Stimulated activated CD4-positive, alpha-beta T cell treated with anti-CD3 and anti-CD28 coated beads, Interleukin-12 subunit alpha, Interleukin-12 subunit beta, amount 100 ng/mL, for 4 hours (primary cell): ENCODE measurements at regions not wholly inside any gene's neighbourhood (a gene's known extent, or its start where the extent isn't known, plus 50 kb on each side); places are given as distances from the start of the nearest gene placed in this dataset.

ENCODE experiments used
- DNase-seq: peaks from one replicate; pipeline ENCODE4 v3.0.0-alpha.2; 2020

DNA sequence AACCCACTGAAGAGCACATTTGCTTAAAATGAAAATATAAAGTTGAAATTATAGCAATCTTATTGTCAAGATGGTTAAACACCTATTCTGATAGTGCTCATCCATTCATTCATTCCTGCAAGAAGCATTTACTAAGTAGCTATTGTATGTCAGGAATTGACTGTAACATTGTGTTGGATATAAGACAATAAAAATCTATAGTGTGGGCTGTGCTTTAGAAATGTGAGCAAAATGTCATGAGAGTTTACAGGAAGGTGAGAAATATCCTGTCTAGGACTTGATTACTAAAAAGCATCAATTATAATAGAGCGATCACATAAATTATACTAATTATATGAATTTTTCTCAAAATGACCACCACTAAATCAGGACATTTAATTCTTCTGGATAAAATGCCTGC, 123.0 kb downstream of the HAO1 start:
- DNase-seq: no peak

DNA sequence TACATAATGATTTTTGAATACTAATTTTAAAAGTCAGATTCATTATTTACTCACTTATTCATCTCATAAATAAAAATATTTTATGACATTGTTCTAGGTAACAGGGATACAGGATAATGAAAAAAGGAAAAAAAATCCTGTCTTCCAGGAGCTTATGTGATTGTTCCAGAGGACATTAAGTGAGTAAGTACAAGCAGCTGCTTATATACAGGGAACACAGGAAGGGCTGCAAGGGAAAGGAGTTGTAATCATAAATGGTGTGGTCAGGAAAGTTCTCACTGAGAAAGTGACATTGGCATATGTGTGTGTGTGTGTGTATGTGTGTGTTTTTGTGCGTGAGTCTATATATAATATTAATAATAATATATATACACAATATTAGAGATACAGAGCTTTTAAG, 121.8 kb downstream of the HAO1 start:
- no peak for DNase-seq

DNA sequence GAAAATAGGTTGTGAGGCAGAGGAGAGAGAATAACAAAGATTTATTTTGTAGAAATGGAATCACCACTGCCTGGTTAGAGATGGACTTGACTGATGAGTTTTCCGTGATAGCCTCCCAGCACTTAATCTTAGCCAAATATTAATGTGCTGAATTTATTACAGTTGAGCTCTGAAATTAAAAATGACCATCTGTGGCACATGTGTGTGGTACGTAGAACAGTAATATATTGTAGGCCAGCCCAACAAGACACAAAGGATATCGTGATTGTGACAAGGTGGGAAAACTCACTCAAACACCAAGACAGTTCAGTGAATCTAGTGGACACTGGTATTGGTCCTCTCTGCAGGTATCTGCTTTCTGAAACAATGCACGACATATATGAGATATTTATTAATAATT, 119.4 kb downstream of the HAO1 start:
- DNase-seq: no peak

DNA sequence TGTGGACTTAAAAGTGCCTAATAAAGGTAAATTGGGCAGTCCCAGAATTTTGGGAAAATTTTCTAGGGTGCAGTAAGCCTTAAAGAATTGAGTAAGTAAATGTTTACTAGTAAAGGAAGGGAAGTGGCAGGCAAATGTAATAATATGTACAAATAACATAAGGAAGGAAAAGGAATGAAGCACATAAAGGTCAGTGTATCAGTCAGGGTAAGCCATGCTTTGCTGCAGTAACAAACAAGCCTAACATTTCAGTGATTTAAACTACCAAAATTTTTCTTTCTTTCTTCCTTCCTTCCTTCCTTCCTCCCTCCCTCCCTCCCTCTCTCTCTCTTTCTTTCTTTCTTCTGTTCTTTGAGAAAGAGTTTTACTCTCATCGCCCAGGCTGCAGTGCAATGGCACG, 117.5 kb downstream of the HAO1 start:
- no peak for DNase-seq

DNA sequence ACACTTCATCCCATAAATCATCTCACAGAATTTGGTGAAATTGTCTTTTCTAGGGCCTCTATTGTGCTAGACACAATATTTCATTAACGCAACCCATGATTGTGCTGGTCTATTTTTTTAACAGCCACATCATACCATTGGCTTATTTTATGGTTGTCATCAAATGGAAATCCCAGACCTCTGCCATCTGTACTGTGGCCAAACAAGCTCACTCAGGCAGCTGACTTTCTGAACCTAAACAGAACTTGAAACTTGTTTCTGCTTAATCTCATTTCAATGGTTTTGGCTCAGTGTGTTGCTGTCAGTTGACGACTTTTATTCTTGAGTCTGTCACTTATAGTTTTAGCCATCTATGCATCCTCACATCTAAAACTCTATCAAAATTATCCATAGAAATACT, 111.8 kb downstream of the HAO1 start:
- no peak for DNase-seq

DNA sequence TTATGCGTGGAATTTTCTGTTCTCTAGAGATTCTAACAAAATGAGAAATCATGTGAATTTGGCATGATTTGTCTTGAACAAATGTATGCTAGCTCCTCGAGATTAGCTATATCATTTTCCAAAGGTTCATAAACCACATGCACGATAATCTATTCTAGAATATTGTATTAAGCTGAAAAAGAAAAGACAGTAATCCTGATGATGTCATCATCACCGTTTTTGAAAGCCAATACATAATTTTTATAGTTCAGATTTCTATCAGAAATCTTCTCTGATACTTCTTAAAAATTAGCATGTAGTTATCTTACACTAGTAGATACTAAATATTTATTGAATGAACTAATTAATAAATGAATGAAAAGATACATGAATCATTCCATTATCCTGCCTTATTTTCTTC, 111.2 kb downstream of the HAO1 start:
- DNase-seq: no peak

DNA sequence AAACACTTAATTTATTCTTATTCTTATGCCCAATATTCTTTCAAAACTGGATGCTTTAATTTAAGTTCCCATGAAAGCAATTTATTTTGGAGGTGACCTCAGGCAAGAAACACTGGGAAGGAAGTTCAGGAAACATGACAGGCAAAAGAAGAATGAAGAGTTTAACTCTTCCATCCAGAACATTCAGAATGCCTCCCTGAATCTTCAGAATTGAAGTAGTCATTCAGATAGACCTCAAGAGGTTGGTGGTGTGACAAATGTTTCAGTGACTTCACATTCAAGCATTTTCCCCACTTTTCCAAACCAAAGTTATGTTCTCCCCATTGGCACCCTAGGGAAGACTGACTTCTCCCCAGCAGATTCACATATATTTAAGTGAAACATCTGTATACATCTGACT, 110.5 kb downstream of the HAO1 start:
- no peak for DNase-seq
